ENCODE measurements at regions not wholly inside any gene's neighbourhood (a gene's known extent, or its start where the extent isn't known, plus 50 kb on each side); places are given as distances from the start of the nearest gene placed in this dataset.
"Not testable (repeated sequence)": the region's sequence is repeated elsewhere in the genome, so short reads cannot be mapped to it uniquely, and the experiment has no call there.

DNA sequence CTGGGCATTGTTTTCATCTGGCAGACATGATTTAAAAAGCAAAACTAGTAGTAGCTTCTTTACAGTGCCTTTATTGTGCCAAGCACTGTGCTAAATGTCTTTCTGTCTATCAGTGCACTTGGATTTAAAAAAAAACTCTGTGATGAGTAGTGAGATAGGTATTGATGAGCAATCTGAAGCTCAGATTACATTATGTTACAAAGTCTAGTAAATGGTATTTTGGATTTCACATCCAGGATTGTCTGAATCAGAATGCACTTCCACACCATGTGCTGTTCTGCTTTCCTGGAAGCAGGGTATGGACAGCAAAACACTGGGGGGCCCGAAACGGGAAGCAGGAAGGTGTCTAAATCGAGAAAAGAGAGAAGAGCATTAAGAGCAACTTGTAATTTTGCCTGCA is 103.4 kb upstream of the CCN2 start:
- no peak for DNase-seq (ENCODE audit: low read depth, low spot score)

DNA sequence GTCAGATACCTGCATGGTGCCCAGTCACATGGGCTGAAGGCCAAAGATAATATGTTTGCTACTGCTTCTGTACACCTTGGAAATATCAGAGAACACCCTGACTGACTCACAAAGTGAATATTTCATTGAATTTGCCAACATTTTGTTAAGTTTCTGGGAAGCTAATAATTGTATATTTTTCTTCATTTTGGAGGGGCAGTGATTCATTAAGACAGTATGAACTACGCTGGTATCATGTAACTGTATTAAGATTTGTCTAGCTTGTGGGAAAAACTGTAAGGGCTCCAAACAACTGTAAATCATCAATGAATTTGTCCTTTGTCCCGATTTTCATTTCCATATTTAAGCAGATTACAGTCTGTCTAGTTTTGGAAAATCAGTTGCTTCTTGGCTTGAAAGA is 102.3 kb upstream of the CCN2 start:
- no peak for DNase-seq (ENCODE audit: low read depth, low spot score)

DNA sequence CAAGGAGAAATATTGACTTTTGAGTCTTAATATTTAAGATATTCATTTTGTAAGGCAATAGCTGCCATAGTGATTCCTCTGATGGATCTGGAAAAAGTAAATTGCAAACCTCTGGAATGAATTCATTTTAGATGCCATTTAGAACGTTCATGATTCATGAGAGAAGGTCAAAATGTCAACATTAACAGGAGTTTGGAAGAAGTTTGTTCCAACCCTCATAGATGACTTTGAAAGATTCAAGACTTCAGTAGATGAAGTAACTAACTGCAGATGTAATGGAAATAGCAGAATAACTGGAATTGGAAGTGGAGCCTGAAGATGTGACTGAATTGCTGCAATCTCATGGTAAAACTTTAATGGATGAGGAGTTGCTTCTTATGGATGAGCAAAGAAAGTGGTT is 100.9 kb upstream of the CCN2 start:
- no peak for DNase-seq (ENCODE audit: low read depth, low spot score)

DNA sequence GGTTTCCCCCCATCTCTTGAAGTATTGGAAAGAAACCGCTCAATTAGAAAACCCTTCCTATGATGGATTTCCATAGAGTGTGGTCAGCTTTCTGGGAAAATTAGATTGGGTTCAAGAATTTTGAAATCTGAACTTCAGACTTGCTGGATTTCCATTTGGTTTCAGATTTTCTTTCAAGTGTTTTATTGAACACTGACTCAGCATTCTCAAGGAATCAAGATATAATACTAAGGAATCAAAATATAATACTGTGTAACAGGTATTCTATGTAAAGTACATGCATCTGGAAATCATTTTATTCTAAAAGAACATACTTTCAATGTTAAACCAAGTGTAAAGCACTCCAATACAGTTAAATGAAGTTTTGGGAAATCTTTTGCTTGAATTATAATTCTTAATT is 94.7 kb upstream of the CCN2 start:
- DNase-seq (ENCODE audit: low read depth, low spot score) = no peak

DNA sequence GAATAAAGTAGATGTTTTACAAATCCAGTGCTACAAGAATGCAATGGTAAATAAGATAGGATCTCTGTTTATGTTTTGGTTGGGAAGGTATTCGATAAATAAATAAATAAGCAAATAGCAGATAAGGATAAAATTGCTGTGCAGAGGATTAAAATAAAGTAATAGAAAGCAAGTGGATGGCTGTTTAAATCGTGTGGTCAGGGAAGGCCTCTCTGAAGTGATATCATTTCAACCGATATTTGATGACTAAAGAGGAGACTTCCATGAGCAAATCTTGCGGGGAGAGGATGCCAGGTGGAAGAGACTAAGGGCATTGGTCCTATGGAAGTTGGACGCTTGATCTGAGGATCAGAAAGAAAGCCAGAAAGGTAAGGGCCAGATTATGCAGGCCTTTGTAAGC is 92.0 kb upstream of the CCN2 start:
- DNase-seq (ENCODE audit: low read depth, low spot score) = no peak

GRCh38 chr6:132041706-132042105 is 90.5 kb upstream of the CCN2 start:
- no peak for DNase-seq (ENCODE audit: low read depth, low spot score)

DNA sequence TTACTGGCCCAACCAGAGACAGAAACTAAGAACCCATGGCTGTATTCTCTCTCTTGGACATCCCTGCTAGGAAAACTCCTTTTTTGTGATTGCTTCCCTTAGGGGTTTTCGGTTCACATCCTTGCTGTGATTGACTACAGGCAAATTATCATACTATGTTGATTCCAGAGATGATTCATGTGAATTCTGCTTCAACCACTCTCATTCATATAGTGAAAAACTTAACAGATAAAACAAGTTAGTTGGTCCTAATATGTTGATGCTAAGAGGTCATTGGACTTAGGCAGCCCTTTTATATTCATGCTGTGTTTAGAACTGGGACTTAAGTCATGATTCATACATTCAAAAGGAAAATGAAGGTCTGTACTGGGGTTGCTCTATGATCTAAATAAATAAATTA is 76.9 kb upstream of the CCN2 start:
- DNase-seq (ENCODE audit: low read depth, low spot score) = no peak

- DNase-seq (ENCODE audit: low read depth, low spot score) = no peak
Measured at GRCh38 chr6:132025468-132025867, 74.3 kb upstream of the CCN2 start.

- DNase-seq (ENCODE audit: low read depth, low spot score) = no peak
Measured at GRCh38 chr6:132023490-132023889, 72.3 kb upstream of the CCN2 start.

DNA sequence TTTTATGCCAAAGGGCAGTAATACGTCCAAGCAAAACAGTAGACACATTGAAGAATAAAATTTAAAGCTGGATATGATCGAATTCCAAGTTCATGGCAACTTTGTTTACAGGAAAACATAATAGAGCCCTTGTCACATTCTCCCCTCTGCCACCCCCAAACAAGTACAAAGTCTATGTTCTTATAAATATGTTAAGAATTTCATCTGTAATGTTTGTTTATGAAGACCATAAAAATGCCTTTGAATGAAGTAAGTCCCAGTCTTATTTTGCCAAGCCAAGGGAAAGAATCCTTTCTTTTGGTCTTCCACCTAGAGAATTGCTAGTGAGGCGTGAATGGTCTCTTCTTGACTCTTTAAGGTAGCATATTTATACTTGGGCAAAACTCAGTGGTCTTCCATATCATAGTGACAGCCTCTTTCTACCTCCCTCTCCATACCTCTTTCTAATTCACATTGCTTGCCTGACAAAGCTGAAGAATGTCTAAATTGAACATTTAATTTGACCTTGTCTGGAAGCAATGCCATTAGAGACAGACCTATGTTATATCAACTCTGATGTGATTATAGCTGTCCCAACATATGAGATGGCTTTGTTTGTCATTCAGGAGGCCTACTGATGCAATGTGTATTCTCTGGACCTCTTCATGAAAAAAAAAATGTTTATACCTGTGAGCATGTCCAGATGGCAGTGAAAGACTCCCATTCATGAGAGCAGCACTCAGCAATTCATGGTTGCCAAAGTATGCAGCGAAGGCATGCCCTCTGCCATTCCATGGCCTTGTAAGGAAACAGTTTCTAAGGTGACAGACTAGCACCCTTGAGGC is 70.6 kb upstream of the CCN2 start:
- peak; percentile 22 for DNase-seq (ENCODE audit: low read depth, low spot score)

DNA sequence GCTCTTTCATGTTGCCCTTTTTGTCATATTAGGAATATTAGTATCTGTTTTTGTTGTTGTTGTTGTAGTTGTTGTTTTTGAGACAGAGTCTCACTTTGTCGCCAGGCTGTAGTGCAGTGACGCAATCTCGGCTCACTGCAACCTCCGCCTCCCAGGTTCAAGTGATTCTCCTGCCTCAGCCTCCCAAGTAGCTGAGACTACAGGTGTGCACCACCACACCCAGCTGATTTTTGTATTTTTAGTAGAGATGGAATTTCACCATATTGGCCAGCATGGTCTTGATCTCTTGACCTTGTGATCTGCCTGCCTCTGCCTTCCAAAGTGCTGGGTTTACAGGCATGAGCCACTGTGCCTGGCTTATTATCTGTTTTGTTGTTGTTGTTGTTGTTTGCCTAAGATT is 69.7 kb upstream of the CCN2 start:
- not testable (repeated sequence) for DNase-seq (ENCODE audit: low read depth, low spot score)

DNA sequence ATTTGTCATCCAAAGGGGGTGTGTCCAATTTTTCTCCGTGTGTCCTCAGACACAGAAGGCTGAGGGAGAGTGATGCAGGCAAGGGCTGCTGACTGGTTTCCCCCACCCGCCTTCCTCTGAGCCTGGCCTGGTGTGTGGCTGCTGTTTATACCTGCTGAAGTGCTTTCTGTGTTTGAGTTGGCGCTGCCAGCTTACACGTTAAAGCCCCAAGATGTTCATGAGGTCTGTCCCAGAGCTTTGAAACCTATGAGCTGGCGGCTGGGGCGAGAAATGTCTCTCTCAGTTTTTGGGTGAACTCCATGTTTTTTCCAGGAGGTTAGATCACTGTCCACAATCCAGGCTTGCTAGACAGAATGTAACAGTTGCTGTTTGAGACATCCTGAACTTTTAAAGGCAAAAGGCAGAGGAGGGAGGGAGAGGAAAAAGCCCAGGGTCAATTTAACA is 69.0 kb upstream of the CCN2 start:
- DNase-seq (ENCODE audit: low read depth, low spot score) = peak; percentile 38

DNA sequence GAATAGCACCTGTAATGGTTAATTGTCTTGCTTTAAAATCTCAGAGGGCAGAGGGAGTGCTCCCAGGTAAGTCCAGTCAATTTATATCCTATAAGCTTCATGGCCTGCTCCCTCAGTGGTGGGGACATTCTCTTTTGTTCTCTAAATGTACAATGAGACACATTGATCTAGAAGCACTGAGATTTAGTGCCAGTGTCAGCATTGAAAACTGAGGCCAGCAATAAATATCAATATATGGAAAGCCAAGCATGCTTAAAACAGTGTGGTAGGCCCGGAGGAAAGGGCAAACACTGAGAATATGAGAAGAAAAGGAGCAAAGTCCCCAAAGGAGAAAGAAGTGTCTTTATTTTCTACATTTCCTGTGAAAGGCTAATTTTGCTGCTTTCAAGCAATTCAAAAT is 68.4 kb upstream of the CCN2 start:
- no peak for DNase-seq (ENCODE audit: low read depth, low spot score)

- DNase-seq (ENCODE audit: low read depth, low spot score) = no peak
Measured at GRCh38 chr6:132017942-132018341, 66.8 kb upstream of the CCN2 start.

DNA sequence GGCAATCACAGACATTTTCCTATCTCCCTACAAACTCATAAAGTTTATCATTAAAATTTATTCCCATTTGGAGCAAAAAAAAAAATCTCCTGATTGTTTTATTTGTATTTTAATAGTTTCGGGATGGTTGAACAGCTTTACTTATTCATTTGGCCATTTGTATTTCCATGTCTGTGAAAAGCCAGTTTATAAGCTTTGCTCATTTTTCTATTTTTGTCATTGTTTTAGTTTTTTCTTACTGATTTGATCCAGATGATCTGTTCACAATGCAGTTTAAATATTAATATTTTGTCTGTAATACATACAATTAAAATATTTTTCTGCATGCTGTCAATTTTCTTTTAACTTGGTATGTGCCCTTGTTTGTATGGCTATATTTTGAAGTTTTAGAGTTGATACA is 65.2 kb upstream of the CCN2 start:
- DNase-seq (ENCODE audit: low read depth, low spot score) = no peak

DNA sequence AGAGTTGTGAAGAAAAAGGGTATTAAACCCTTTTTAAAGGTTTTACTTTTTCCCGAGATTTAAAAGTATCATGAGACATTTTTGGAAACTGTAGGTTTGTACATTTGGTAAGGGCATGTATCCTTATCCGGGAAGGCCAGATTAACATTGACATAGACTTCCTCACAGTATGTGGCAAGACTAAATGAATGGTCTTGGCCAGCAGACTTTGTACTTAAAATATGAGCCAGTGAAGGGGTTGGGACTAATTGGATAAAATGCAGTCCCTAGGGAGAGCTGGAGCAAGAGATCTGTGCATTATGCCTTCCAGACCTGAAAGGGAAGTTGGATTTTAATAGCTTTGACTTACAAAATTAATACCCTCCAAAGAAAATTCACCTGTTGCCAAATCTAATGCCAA is 60.4 kb upstream of the CCN2 start:
- DNase-seq (ENCODE audit: low read depth, low spot score) = no peak

DNA sequence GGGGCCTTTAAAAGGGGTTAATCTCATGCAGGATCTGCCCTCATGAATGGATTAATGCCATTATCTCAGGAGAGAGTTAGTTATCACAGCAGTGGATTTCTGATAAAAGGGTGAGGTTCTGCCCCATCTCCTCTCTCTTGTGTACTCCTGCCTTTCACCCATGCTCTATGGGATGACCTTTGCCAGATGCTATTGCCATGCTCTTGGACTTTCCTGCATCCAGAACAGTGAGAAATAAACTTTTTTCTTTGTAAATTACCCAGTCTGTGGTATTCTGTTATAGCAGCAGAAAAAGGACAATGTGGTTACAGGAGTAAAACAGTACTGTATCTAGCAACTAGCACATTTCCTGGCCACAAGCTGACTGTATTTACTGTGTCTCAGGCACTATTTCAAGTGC is 58.0 kb upstream of the CCN2 start:
- DNase-seq (ENCODE audit: low read depth, low spot score) = no peak

GRCh38 chr6:132007474-132008190 is 56.5 kb upstream of the CCN2 start:
- DNase-seq (ENCODE audit: low read depth, low spot score) = no peak

- no peak for DNase-seq (ENCODE audit: low read depth, low spot score)
Measured at GRCh38 chr6:132005178-132005577, 54.0 kb upstream of the CCN2 start.

GRCh38 chr6:132004668-132005067 is 53.5 kb upstream of the CCN2 start:
- no peak for DNase-seq (ENCODE audit: low read depth, low spot score)

DNA sequence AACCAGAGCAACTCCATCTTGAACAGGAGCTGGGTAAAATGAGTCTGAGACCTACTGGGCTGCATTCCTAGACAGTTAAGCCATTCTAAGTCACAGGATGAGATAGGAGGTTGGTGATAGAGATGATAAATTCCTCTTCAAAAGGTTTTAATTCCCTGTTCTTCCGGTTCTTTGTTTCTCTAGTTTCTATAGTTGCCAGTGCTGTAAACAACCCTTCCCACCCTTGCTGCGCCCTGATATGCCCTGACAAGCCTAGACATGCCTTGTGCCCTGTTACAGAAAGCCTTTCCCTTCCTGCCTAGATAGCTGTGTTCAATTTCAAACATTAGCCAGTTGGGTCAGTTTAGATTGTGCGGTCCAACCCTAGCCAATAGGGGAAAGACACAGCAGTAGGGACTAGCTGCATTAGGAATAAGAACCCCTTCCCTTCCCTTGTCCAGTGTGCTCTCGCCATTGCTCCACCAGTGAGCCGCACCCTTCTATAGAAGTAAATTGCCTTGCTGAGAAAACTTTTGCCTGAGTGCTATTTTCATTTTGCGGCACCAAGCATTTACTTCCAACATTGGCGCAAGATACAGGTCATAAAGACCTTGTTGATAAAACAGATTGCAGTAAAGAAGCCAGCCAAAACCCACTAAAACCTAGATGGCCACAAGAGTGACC is 52.5 kb upstream of the CCN2 start:
- DNase-seq (ENCODE audit: low read depth, low spot score) = no peak

Data from astrocyte of the hippocampus (primary cell).